ENCODE measurements at regions not wholly inside any gene's neighbourhood (a gene's known extent, or its start where the extent isn't known, plus 50 kb on each side); places are given as distances from the start of the nearest gene placed in this dataset.

GRCh38 chr10:44733501-44734488, 177.3 kb upstream of the TMEM72 start:
- TF ChIP-seq YY1 (IDR thresholded peaks at IDR 0.05; ENCODE audit: insufficient read depth, insufficient read length) (no peak), SUZ12 (IDR thresholded peaks at IDR 0.05; ENCODE audit: extremely low read depth, insufficient read depth, insufficient read length) (no peak), ZNF274 (IDR thresholded peaks at IDR 0.05; ENCODE audit: low read depth, low read length) (no peak)
